Suprapubic skin (tissue), 3 donors: ENCODE measurements at regions not wholly inside any gene's neighbourhood (a gene's known extent, or its start where the extent isn't known, plus 50 kb on each side); places are given as distances from the start of the nearest gene placed in this dataset.

Experiments
- CTCF ChIP-seq, 2 donors: fragments of 200-600 bp in 1 of 2; fragments of 450-650 bp in 1 of 2; sonication (generic) in 1 of 2; IDR thresholded peaks; one replicate each; pipeline ENCODE4 v1.5.1; 2016 to 2019; ENCODE audit warnings: antibody characterized with exemption in 2 of 2, mild to moderate bottlenecking in 1 of 2, moderate library complexity in 1 of 2
- EP300 ChIP-seq: sonication (generic); formaldehyde crosslinking; IDR thresholded peaks from one replicate; pipeline ENCODE4 v1.6.1; 2017; ENCODE audit warnings: antibody characterized with exemption

GRCh38 chr17:79392598-79392997, 218.3 kb downstream of the RBFOX3 start:
- TF ChIP-seq CTCF (IDR thresholded peaks at IDR 0.05) = no peak
- TF ChIP-seq EP300 = no peak
